Trophoblast cell (in vitro differentiated cells and primary cell): ENCODE measurements at regions not wholly inside any gene's neighbourhood (a gene's known extent, or its start where the extent isn't known, plus 50 kb on each side); places are given as distances from the start of the nearest gene placed in this dataset.
A peak's percentile ranks its signal among the peaks of the same experiment; 100 is the strongest.

Experiments used
- DNase-seq, 2 donors: peaks; one replicate each; pipeline ENCODE4 v3.0.0-alpha.2; 2016
- H2AFZ ChIP-seq: 2 replicates; pipeline ENCODE4 v1.6.1; 2013; ENCODE audit warnings: low read length, moderate library complexity, mild to moderate bottlenecking; ENCODE audit not compliant: insufficient read depth, poor library complexity
- H2AK5ac ChIP-seq: 2 replicates; pipeline ENCODE4 v1.6.1; 2013; ENCODE audit warnings: mild to moderate bottlenecking, low read length
- H2BK120ac ChIP-seq: 2 replicates; pipeline ENCODE4 v1.6.1; 2013; ENCODE audit warnings: low read length, mild to moderate bottlenecking, moderate library complexity; ENCODE audit not compliant: insufficient read depth, poor library complexity
- H2BK12ac ChIP-seq: 2 replicates; pipeline ENCODE4 v1.6.1; 2013; ENCODE audit warnings: mild to moderate bottlenecking, low read length, moderate library complexity
- H2BK5ac ChIP-seq: 2 replicates; pipeline ENCODE4 v1.6.1; 2013; ENCODE audit warnings: low read length, low read depth, moderate library complexity, mild to moderate bottlenecking; ENCODE audit not compliant: poor library complexity
- H3K14ac ChIP-seq: 2 replicates; pipeline ENCODE4 v1.6.1; 2013; ENCODE audit warnings: mild to moderate bottlenecking, low read length
- H3K18ac ChIP-seq: 2 replicates; pipeline ENCODE4 v1.6.1; 2013; ENCODE audit warnings: mild to moderate bottlenecking, low read length
- H3K23ac ChIP-seq: 2 replicates; pipeline ENCODE4 v1.6.1; 2013; ENCODE audit warnings: low read length
- H3K27ac ChIP-seq: 2 replicates; pipeline ENCODE4 v1.5.1; 2013; ENCODE audit warnings: low read depth, mild to moderate bottlenecking, inconsistent platforms, low read length, moderate library complexity
- H3K27me3 ChIP-seq: 2 replicates; pipeline ENCODE4 v1.6.1; 2013; ENCODE audit warnings: inconsistent platforms, mild to moderate bottlenecking, low read length, moderate library complexity; ENCODE audit not compliant: insufficient read depth
- H3K36me3 ChIP-seq, 2 experiments: 1 replicate in 1 of 2; 2 replicates in 1 of 2; pipeline ENCODE4 v1.6.1; 2013; ENCODE audit warnings: low read length in 2 of 2, mild to moderate bottlenecking in 2 of 2, moderate library complexity in 1 of 2; ENCODE audit not compliant: insufficient read depth in 2 of 2, control insufficient read depth in 1 of 2
- H3K4ac ChIP-seq: 2 replicates; pipeline ENCODE4 v1.6.1; 2013; ENCODE audit warnings: low read depth, mild to moderate bottlenecking, low read length, moderate library complexity
- H3K4me1 ChIP-seq, 2 experiments: 1 replicate in 1 of 2; 2 replicates in 1 of 2; pipeline ENCODE4 v1.6.1; 2013; ENCODE audit warnings: low read length in 2 of 2, mild to moderate bottlenecking in 2 of 2, moderate library complexity in 1 of 2; ENCODE audit not compliant: insufficient read depth in 2 of 2, control insufficient read depth in 1 of 2
- H3K4me2 ChIP-seq: 2 replicates; pipeline ENCODE4 v1.6.1; 2013; ENCODE audit warnings: inconsistent platforms, mild to moderate bottlenecking, low read length, moderate library complexity
- H3K4me3 ChIP-seq: 2 replicates; pipeline ENCODE4 v1.5.1; 2013; ENCODE audit warnings: mild to moderate bottlenecking, low read depth, low read length, inconsistent platforms
- H3K79me1 ChIP-seq: one replicate; pipeline ENCODE4 v1.6.1; 2013; ENCODE audit warnings: low read length
- H3K79me2 ChIP-seq: 2 replicates; pipeline ENCODE4 v1.6.1; 2013; ENCODE audit warnings: low read length, mild to moderate bottlenecking; ENCODE audit not compliant: control insufficient read depth, insufficient read depth, poor library complexity
- H3K9ac ChIP-seq: 2 replicates; pipeline ENCODE4 v1.6.1; 2013; ENCODE audit warnings: mild to moderate bottlenecking, low read length
- H3K9me3 ChIP-seq: 2 replicates; pipeline ENCODE4 v1.6.1; 2013; ENCODE audit warnings: low read depth, mild to moderate bottlenecking, control low read depth, inconsistent platforms, low read length; ENCODE audit not compliant: insufficient read depth
- H4K12ac ChIP-seq: 2 replicates; pipeline ENCODE4 v1.6.1; 2013; ENCODE audit warnings: low read depth, mild to moderate bottlenecking, low read length, moderate library complexity
- H4K8ac ChIP-seq: 2 replicates; pipeline ENCODE4 v1.6.1; 2013; ENCODE audit warnings: low read depth, mild to moderate bottlenecking, low read length, moderate library complexity
- H4K91ac ChIP-seq: one replicate; pipeline ENCODE4 v1.6.1; 2013; ENCODE audit warnings: low read depth, mild to moderate bottlenecking, low read length, moderate library complexity
- WGBS: extraction: QIAGEN DNeasy Blood & Tissue Kit; methylation state at CpG from one replicate; pipeline ENCODE4 v1.1.7; 2013; ENCODE audit warnings: missing lambda C conversion rate; ENCODE audit not compliant: insufficient read length, insufficient coverage; ENCODE audit errors: extremely low coverage; 5-methylcytosine and 5-hydroxymethylcytosine counted together

- Histone ChIP-seq H3K4ac (no peak overlapping the region), H3K4me3 (no peak overlapping the region), H3K27ac (no peak overlapping the region), H3K14ac (no peak overlapping the region), H4K8ac (no peak overlapping the region), H4K12ac (no peak overlapping the region), H2AK5ac (no peak overlapping the region), H2BK120ac (no peak overlapping the region), H3K27me3 (no peaks in the 10 kb centered on the region), H3K4me2 (no peak overlapping the region), H2AFZ (no peak overlapping the region), H3K4me1 (peaks cover 0 to 2% of the 10 kb centered on the region in 2 experiments), H2BK5ac (no peak overlapping the region), H3K23ac (no peak overlapping the region), H3K36me3 (no peaks in the 10 kb centered on the region), H3K18ac (no peak overlapping the region), H3K79me1 (peaks cover 4% of the 10 kb centered on the region), H4K91ac (no peak overlapping the region), H3K9me3 (no peaks in the 10 kb centered on the region), H3K79me2 (no peaks in the 10 kb centered on the region), H2BK12ac (no peak overlapping the region), H3K9ac (no peak overlapping the region)
- no peak for DNase-seq
- no CpG with 5 or more reads among the region's 3 CpGs for WGBS
Measured at GRCh38 chr10:78249690-78250089, 216.0 kb downstream of the RPS24 start.

- Histone ChIP-seq H3K14ac (no peak overlapping the region), H2AFZ (no peak overlapping the region), H2AK5ac (no peak overlapping the region), H4K8ac (no peak overlapping the region), H3K79me2 (no peaks in the 10 kb centered on the region), H3K4me3 (no peak overlapping the region), H3K18ac (no peak overlapping the region), H3K9me3 (no peaks in the 10 kb centered on the region), H3K23ac (no peak overlapping the region), H2BK120ac (no peak overlapping the region), H3K79me1 (peaks cover 12% of the 10 kb centered on the region), H3K9ac (no peak overlapping the region), H2BK5ac (no peak overlapping the region), H3K27me3 (no peaks in the 10 kb centered on the region), H3K4me1 (peaks cover 2 to 6% of the 10 kb centered on the region in 2 experiments), H3K36me3 (no peaks in the 10 kb centered on the region), H4K12ac (no peak overlapping the region), H2BK12ac (no peak overlapping the region), H3K4ac (no peak overlapping the region), H3K4me2 (no peak overlapping the region), H4K91ac (no peak overlapping the region), H3K27ac (no peak overlapping the region)
- whole genome bisulfite sequencing = no CpG with 5 or more reads among the region's 8 CpGs
- no peak for DNase-seq
Measured at GRCh38 chr10:78250313-78251015, 216.8 kb downstream of the RPS24 start.

- Histone ChIP-seq H2BK12ac (no peak overlapping the region), H3K14ac (no peak overlapping the region), H3K4ac (no peak overlapping the region), H3K79me1 (peaks cover 16% of the 10 kb centered on the region), H3K18ac (no peak overlapping the region), H3K4me3 (no peak overlapping the region), H2AFZ (no peak overlapping the region), H3K27me3 (no peaks in the 10 kb centered on the region), H3K23ac (no peak overlapping the region), H4K8ac (no peak overlapping the region), H3K4me1 (peaks cover 7 to 11% of the 10 kb centered on the region in 2 experiments), H3K79me2 (no peaks in the 10 kb centered on the region), H3K36me3 (no peaks in the 10 kb centered on the region), H3K9me3 (no peaks in the 10 kb centered on the region), H4K91ac (no peak overlapping the region), H4K12ac (no peak overlapping the region), H3K9ac (no peak overlapping the region), H2BK5ac (no peak overlapping the region), H3K4me2 (no peak overlapping the region), H3K27ac (no peak overlapping the region), H2AK5ac (no peak overlapping the region), H2BK120ac (no peak overlapping the region)
- no peak for DNase-seq
- no CpG with 5 or more reads among the region's 7 CpGs for WGBS
Measured at GRCh38 chr10:78251016-78251385, 217.3 kb downstream of the RPS24 start.

GRCh38 chr10:78252286-78252685 is 218.6 kb downstream of the RPS24 start:
- peaks cover 23% of the 10 kb centered on the region for H3K79me1 ChIP-seq
- WGBS = no CpG with 5 or more reads among the region's 10 CpGs

More at GRCh38 chr10:78252286-78252685, 218.6 kb downstream of the RPS24 start:
- no peaks in the 10 kb centered on the region for H3K27me3 ChIP-seq
- H3K18ac ChIP-seq = no peak overlapping the region
- DNase-seq = no peak
- no peak overlapping the region for H3K4me3 ChIP-seq
- H2BK12ac ChIP-seq = peak overlapping the region; percentile 1
- H2BK120ac ChIP-seq = no peak overlapping the region
- no peaks in the 10 kb centered on the region for H3K9me3 ChIP-seq
- no peak overlapping the region for H3K4ac ChIP-seq
- H4K12ac ChIP-seq = no peak overlapping the region
- H2AK5ac ChIP-seq = no peak overlapping the region
- H2AFZ ChIP-seq = no peak overlapping the region
- no peaks in the 10 kb centered on the region for H3K79me2 ChIP-seq
- H3K9ac ChIP-seq = no peak overlapping the region
- H3K14ac ChIP-seq = no peak overlapping the region
- H4K91ac ChIP-seq = no peak overlapping the region
- no peak overlapping the region for H2BK5ac ChIP-seq
- no peak overlapping the region for H3K4me2 ChIP-seq
- H3K27ac ChIP-seq = no peak overlapping the region
- peaks cover 12 to 19% of the 10 kb centered on the region in 2 experiments for H3K4me1 ChIP-seq
- no peaks in the 10 kb centered on the region for H3K36me3 ChIP-seq
- no peak overlapping the region for H3K23ac ChIP-seq
- no peak overlapping the region for H4K8ac ChIP-seq
